SK-N-SH (cell line): ENCODE measurements at regions not wholly inside any gene's neighbourhood (a gene's known extent, or its start where the extent isn't known, plus 50 kb on each side); places are given as distances from the start of the nearest gene placed in this dataset.

Experiments used
- CTCF ChIA-PET: fragments of 300-600, 350-600 bp; formaldehyde crosslinking; extraction: SDS; loops from one replicate; lab custom pipeline; 2021; lab: Yijun Ruan, JAX
- POLR2A ChIA-PET: fragments of 350-600 bp; sonication (Branson Sonifier 250); formaldehyde crosslinking; extraction: SDS; loops from one replicate; lab custom pipeline; 2020; ENCODE audit warnings: antibody characterized with exemption, inconsistent platforms; lab: Yijun Ruan, JAX
- DNase-seq: peaks from one replicate; pipeline ENCODE4 v3.0.0; 2012
- H2AFZ ChIP-seq: fragments of 200-600 bp; sonication (generic); 2 replicates; pipeline ENCODE4 v1.8.1; 2016; ENCODE audit warnings: antibody characterized with exemption, mild to moderate bottlenecking, low read depth
- H3F3A ChIP-seq: fragments of 200-600 bp; sonication (generic); replicated peaks from 2 replicates; pipeline ENCODE3; 2016; ENCODE audit warnings: antibody characterized with exemption, mild to moderate bottlenecking; ENCODE audit not compliant: insufficient read depth
- H3K27ac ChIP-seq, 2 experiments: fragments of 200-500 bp in 1 of 2; fragments of 200-600 bp in 1 of 2; sonication (Bioruptor generic) in 1 of 2; sonication (generic), shearing (Covaris generic) in 1 of 2; 2 replicates each; pipeline versions ENCODE4 v1.5.1 to v1.6.1; 2014 to 2016; ENCODE audit warnings: low read depth in 2 of 2, inconsistent platforms in 1 of 2, low read length in 1 of 2, mild to moderate bottlenecking in 1 of 2, mixed read lengths in 1 of 2
- H3K27me3 ChIP-seq: fragments of 200-600 bp; sonication (generic), shearing (Covaris generic); 2 replicates; pipeline ENCODE4 v1.6.1; 2016; ENCODE audit warnings: mixed run types; ENCODE audit not compliant: insufficient read depth
- H3K36me3 ChIP-seq, 2 experiments: fragments of 200-500 bp in 1 of 2; fragments of 200-600 bp in 1 of 2; sonication (Bioruptor generic) in 1 of 2; sonication (generic) in 1 of 2; replicated peaks in 1 of 2; 2 replicates each; pipeline versions ENCODE3 to v1.5.1; 2014 to 2016; ENCODE audit warnings: low read length in 1 of 2, mild to moderate bottlenecking in 1 of 2; ENCODE audit not compliant: insufficient read depth in 2 of 2, control insufficient read depth in 1 of 2
- H3K4me1 ChIP-seq, 2 experiments: fragments of 200-500 bp in 1 of 2; fragments of 200-600 bp in 1 of 2; sonication (Bioruptor generic) in 1 of 2; sonication (generic), shearing (Covaris generic) in 1 of 2; 2 replicates each; pipeline versions ENCODE4 v1.5.1 to v1.6.1; 2014 to 2016; ENCODE audit warnings: low read depth in 1 of 2, low read length in 1 of 2, mixed run types in 1 of 2; ENCODE audit not compliant: insufficient read depth in 2 of 2, control insufficient read depth in 1 of 2
- H3K4me2 ChIP-seq: fragments of 200-600 bp; sonication (generic), shearing (Covaris generic); 2 replicates; pipeline ENCODE4 v1.6.1; 2017; ENCODE audit warnings: mixed run types
- H3K4me3 ChIP-seq, 2 experiments: fragments of 200-500 bp in 1 of 2; fragments of 200-600 bp in 1 of 2; sonication (Bioruptor generic) in 1 of 2; sonication (generic), shearing (Covaris generic) in 1 of 2; 2 replicates each; pipeline versions ENCODE4 v1.5.1 to v1.8.1; 2014 to 2016; ENCODE audit warnings: low read depth in 2 of 2, inconsistent platforms in 1 of 2, low read length in 1 of 2, mild to moderate bottlenecking in 1 of 2, mixed read lengths in 1 of 2, moderate library complexity in 1 of 2
- H3K79me2 ChIP-seq: fragments of 200-600 bp; sonication (generic); 2 replicates; pipeline ENCODE4 v1.8.1; 2017; ENCODE audit warnings: mild to moderate bottlenecking; ENCODE audit not compliant: insufficient read depth
- H3K9ac ChIP-seq: fragments of 200-600 bp; sonication (generic); 2 replicates; pipeline ENCODE4 v1.6.1; 2017; ENCODE audit warnings: mixed run types
- H3K9me2 ChIP-seq: fragments of 200-600 bp; sonication (generic); 2 replicates; pipeline ENCODE4 v1.6.1; 2017; ENCODE audit warnings: mixed run types
- H3K9me3 ChIP-seq: fragments of 200-600 bp; sonication (generic); 2 replicates; pipeline ENCODE4 v1.6.1; 2017; ENCODE audit warnings: mixed run types, mild to moderate bottlenecking, moderate library complexity
- H4K20me1 ChIP-seq: fragments of 200-600 bp; sonication (generic); 2 replicates; pipeline ENCODE4 v1.6.1; 2017; ENCODE audit warnings: mild to moderate bottlenecking, mixed run types; ENCODE audit not compliant: insufficient read depth
- CTCF ChIP-seq: fragments of 200-600 bp; sonication (generic); IDR thresholded peaks from 2 replicates; pipeline ENCODE4 v1.6.1; 2017; ENCODE audit warnings: antibody characterized with exemption, mild to moderate bottlenecking, moderate library complexity
- FOSL2 ChIP-seq: IDR thresholded peaks from 2 replicates; pipeline ENCODE4 v1.4.0; 2012; ENCODE audit warnings: low read depth, mild to moderate bottlenecking, moderate library complexity, borderline replicate concordance
- FOXJ3 ChIP-seq: sonication (generic); formaldehyde crosslinking; IDR thresholded peaks from 2 replicates; pipeline ENCODE4 v1.5.1; 2020; ENCODE audit warnings: mild to moderate bottlenecking, missing genetic modification reagents
- GATA2 ChIP-seq: sonication (generic); formaldehyde crosslinking; IDR thresholded peaks from 2 replicates; pipeline ENCODE4 v1.5.0; 2020; ENCODE audit warnings: mild to moderate bottlenecking, missing genetic modification reagents
- MAX ChIP-seq: IDR thresholded peaks from 2 replicates; pipeline ENCODE4 v1.4.0; 2012; ENCODE audit warnings: low read depth
- MEF2A ChIP-seq: IDR thresholded peaks from 2 replicates; pipeline ENCODE4 v1.4.0; 2012; ENCODE audit warnings: low read depth, borderline replicate concordance
- NFIC ChIP-seq: IDR thresholded peaks from 2 replicates; pipeline ENCODE4 v1.4.0; 2012; ENCODE audit warnings: borderline replicate concordance
- NRF1 ChIP-seq: IDR thresholded peaks from 2 replicates; pipeline ENCODE4 v1.6.1; 2012; ENCODE audit warnings: low read depth, mild to moderate bottlenecking, low read length
- PBX3 ChIP-seq: IDR thresholded peaks from 2 replicates; pipeline ENCODE4; 2012
- POLR2AphosphoS5 ChIP-seq: IDR thresholded peaks from 2 replicates; pipeline ENCODE4 v1.6.1; 2012; ENCODE audit warnings: low read depth, low read length
- SIN3A ChIP-seq: IDR thresholded peaks from 2 replicates; pipeline ENCODE4 v1.6.1; 2012; ENCODE audit warnings: low read depth, mild to moderate bottlenecking, low read length, moderate library complexity, borderline replicate concordance
- SMC3 ChIP-seq: IDR thresholded peaks from 2 replicates; pipeline ENCODE4 v1.6.1; 2012; ENCODE audit warnings: low read depth, low read length, improper control_type of control experiment
- TCF12 ChIP-seq: IDR thresholded peaks from 2 replicates; pipeline ENCODE4 v1.4.0; 2012
- USF1 ChIP-seq: IDR thresholded peaks from 2 replicates; pipeline ENCODE4 v1.4.0; 2012; ENCODE audit warnings: low read depth, borderline replicate concordance
- YY1 ChIP-seq: IDR thresholded peaks from 2 replicates; pipeline ENCODE4 v1.4.0; 2012; ENCODE audit warnings: low read depth, mild to moderate bottlenecking
- WGBS: methylation state at CpG from one replicate; pipeline ENCODE4 v1.1.6; 2017; ENCODE audit warnings: low lambda C conversion rate; 5-methylcytosine and 5-hydroxymethylcytosine counted together

- TF ChIP-seq YY1, result no peak
- TF ChIP-seq MAX, result peak; percentile 63; the same call in 1 of the 2 replicates
- peak; percentile 77 for TF ChIP-seq PBX3
- peak; percentile 3; the same call in 1 of the 2 replicates for TF ChIP-seq SMC3
- TF ChIP-seq TCF12, result peak; percentile 96
- no peak for TF ChIP-seq NRF1
- no peak for TF ChIP-seq GATA2 (CRISPR knock-in tag)
- TF ChIP-seq POLR2AphosphoS5, result peak; percentile 68; the same call in 1 of the 2 replicates
- no peak for TF ChIP-seq USF1
These were observed 158.5 kb upstream of the TPM1 start (continued) for GRCh38 chr15:62883938-62884479.

GRCh38 chr15:62886431-62887071 is 156.0 kb upstream of the TPM1 start:
- Histone ChIP-seq H3K4me2 (peak overlapping the region; percentile 78), H3F3A (peaks cover 42% of the 10 kb centered on the region), H3K9me2 (no peaks in the 10 kb centered on the region), H3K4me3 (peak overlapping the region; percentile 10 to 56; a peak in 3 of 4 replicates), H4K20me1 (no peaks in the 10 kb centered on the region), H3K9me3 (no peaks in the 10 kb centered on the region), H3K4me1 (peaks cover 30 to 37% of the 10 kb centered on the region in 2 experiments), H2AFZ (peak overlapping the region; percentile 66), H3K27me3 (no peaks in the 10 kb centered on the region), H3K27ac (peak overlapping the region; percentile 89 to 97), H3K36me3 (no peaks in the 10 kb centered on the region)
- POLR2A ChIA-PET, result no interaction called here
- CTCF ChIA-PET, result interaction anchor here (1.2 to 2.6 kb wide), 5 partner anchors 14 to 208 kb away, joined by 3 to 9 read pairs (median 6); no protein-coding TSS in a partner anchor
- DNase-seq, result no peak
- WGBS, result 27% methylated on average over 13 of the region's 13 CpGs
- no peak for TF ChIP-seq MAX
- 0 out of 2 replicates have a peak, but pooled peaks have one; percentile 10 for TF ChIP-seq NFIC
- TF ChIP-seq, all 33 proteins: peak for 1
- no peaks in the 10 kb centered on the region for H3K79me2 ChIP-seq
- peak overlapping the region; percentile 79 for H3K9ac ChIP-seq

GRCh38 chr15:62887113-62887570 is 155.4 kb upstream of the TPM1 start:
- peaks cover 42% of the 10 kb centered on the region for H3F3A ChIP-seq
- H3K27ac ChIP-seq, result peak overlapping the region; percentile 89 to 97
- no peaks in the 10 kb centered on the region for H3K9me2 ChIP-seq
- peak overlapping the region; percentile 10 to 56 for H3K4me3 ChIP-seq
- H3K36me3 ChIP-seq, result no peaks in the 10 kb centered on the region
- H2AFZ ChIP-seq, result peak overlapping the region; percentile 66; the same call in 1 of the 2 replicates
- no peaks in the 10 kb centered on the region for H3K79me2 ChIP-seq
- H3K27me3 ChIP-seq, result no peaks in the 10 kb centered on the region
- peaks cover 30 to 37% of the 10 kb centered on the region in 2 experiments for H3K4me1 ChIP-seq
- WGBS, result 12% methylated on average over 7 of the region's 7 CpGs
- ChIA-PET POLR2A (no interaction called here), CTCF (interaction anchor here (1.2 to 2.6 kb wide), 5 partner anchors 14 to 207 kb away, joined by 3 to 9 read pairs (median 6); no protein-coding TSS in a partner anchor)
- no peaks in the 10 kb centered on the region for H3K9me3 ChIP-seq
- H3K9ac ChIP-seq, result peak overlapping the region; percentile 79
- peak; percentile 56 for DNase-seq
- H4K20me1 ChIP-seq, result no peaks in the 10 kb centered on the region
- peak overlapping the region; percentile 78 for H3K4me2 ChIP-seq
- TF ChIP-seq FOSL2 (no peak), CTCF (no peak), SIN3A (peak; percentile 23; the same call in 1 of the 2 replicates), MEF2A (no peak), USF1 (no peak), FOXJ3 (CRISPR knock-in tag) (no peak)
